LNCaP clone FGC (cell line): ENCODE measurements at regions not wholly inside any gene's neighbourhood (a gene's known extent, or its start where the extent isn't known, plus 50 kb on each side); places are given as distances from the start of the nearest gene placed in this dataset.

ENCODE experiments used
- DNase-seq: peaks from one replicate; pipeline ENCODE4 v3.0.0-alpha.2; 2011; ENCODE audit warnings: low read depth
- H3K4me3 ChIP-seq: 2 replicates; pipeline ENCODE4 v1.5.1; 2011; ENCODE audit warnings: mild to moderate bottlenecking, low read depth, low read length, control low read depth
- CTCF ChIP-seq: IDR thresholded peaks from 2 replicates; pipeline ENCODE4 v1.5.1; 2012; ENCODE audit warnings: mild to moderate bottlenecking; ENCODE audit not compliant: control insufficient read depth, insufficient read depth; ENCODE audit errors: extremely low read depth

- DNase-seq: no peak
- no peak for TF ChIP-seq CTCF
- no peak overlapping the region for H3K4me3 ChIP-seq
These were observed 951.7 kb upstream of the LCORL start for GRCh38 chr4:18973296-18973695.

- DNase-seq: no peak
- no peak for TF ChIP-seq CTCF
- H3K4me3 ChIP-seq: no peak overlapping the region
These were observed 940.3 kb upstream of the LCORL start for GRCh38 chr4:18961879-18962278.

- no peak for TF ChIP-seq CTCF
- no peak for DNase-seq
- no peak overlapping the region for H3K4me3 ChIP-seq
These were observed 939.7 kb upstream of the LCORL start for GRCh38 chr4:18961266-18961665.

GRCh38 chr4:18957716-18958115 is 936.2 kb upstream of the LCORL start:
- no peak for DNase-seq
- TF ChIP-seq CTCF: no peak
- no peak overlapping the region for H3K4me3 ChIP-seq

GRCh38 chr4:18954538-18954937 is 933.0 kb upstream of the LCORL start:
- no peak for TF ChIP-seq CTCF
- no peak for DNase-seq
- H3K4me3 ChIP-seq: no peak overlapping the region

- no peak for TF ChIP-seq CTCF
- no peak for DNase-seq
- no peak overlapping the region for H3K4me3 ChIP-seq
These were observed 932.1 kb upstream of the LCORL start for GRCh38 chr4:18953613-18954012.

GRCh38 chr4:18945464-18945863 is 923.9 kb upstream of the LCORL start:
- DNase-seq: no peak
- no peak overlapping the region for H3K4me3 ChIP-seq
- no peak for TF ChIP-seq CTCF
